ENCODE measurements at regions not wholly inside any gene's neighbourhood (a gene's known extent, or its start where the extent isn't known, plus 50 kb on each side); places are given as distances from the start of the nearest gene placed in this dataset.

GRCh38 chr6:145453376-145453775 is 281.9 kb downstream of the EPM2A start:
- H2BK20ac ChIP-seq (ENCODE audit: low read depth, low read length, poor library complexity, severe bottlenecking): no peak overlapping the region
- H3K27ac Mint-ChIP-seq: no peak overlapping the region
- H3K9ac ChIP-seq (ENCODE audit: extremely low read depth, insufficient read length, low read length): no peak overlapping the region
- no peaks in the 10 kb centered on the region for H3K36me3 Mint-ChIP-seq (ENCODE audit: insufficient read depth in 1 of 3, low read depth in 3 of 3)
- no peak overlapping the region for H4K91ac ChIP-seq (ENCODE audit: insufficient read length, low read depth, low read length)
- H2BK5ac ChIP-seq (ENCODE audit: insufficient read length, low read length): no peak overlapping the region
- H4K8ac ChIP-seq (replicated peaks; ENCODE audit: insufficient read length, low read depth, low read length): no peak overlapping the region
- H4K5ac ChIP-seq (ENCODE audit: insufficient read length, low read depth, low read length): no peak overlapping the region
- no peak overlapping the region for H3K4me2 ChIP-seq (ENCODE audit: insufficient read depth, insufficient read length, low read length)
- H3K4ac ChIP-seq (ENCODE audit: low read depth, low read length): no peak overlapping the region
- DNase-seq: no peak
- no peaks in the 10 kb centered on the region for H3K27me3 Mint-ChIP-seq (ENCODE audit: low read depth)
- TF ChIP-seq CTCF (conservative IDR thresholded peaks at IDR 0.05): peak; percentile 54
- no peak overlapping the region for H2AFZ ChIP-seq (ENCODE audit: low read length)
- H3K9me3 Mint-ChIP-seq: no peaks in the 10 kb centered on the region
- H3K79me2 ChIP-seq (ENCODE audit: insufficient read depth, low read length): no peaks in the 10 kb centered on the region
- no peaks in the 10 kb centered on the region for H4K20me1 ChIP-seq (ENCODE audit: control insufficient read depth, insufficient read depth, insufficient read length)
- no peaks in the 10 kb centered on the region for H3K79me1 ChIP-seq (ENCODE audit: insufficient read depth, low read depth, low read length, poor library complexity, severe bottlenecking)
- no peaks in the 10 kb centered on the region for H3K27me3 ChIP-seq (ENCODE audit: insufficient read depth, low read length)
- H3K9me3 ChIP-seq (ENCODE audit: control insufficient read depth, low read depth, low read length): no peaks in the 10 kb centered on the region
- H2BK12ac ChIP-seq (ENCODE audit: insufficient read length, low read depth, low read length): no peak overlapping the region
- H3K18ac ChIP-seq (ENCODE audit: insufficient read length, low read depth, low read length): no peak overlapping the region
- no peak overlapping the region for H3T11ph ChIP-seq (ENCODE audit: low read length)
- H3K4me1 ChIP-seq (ENCODE audit: insufficient read depth, low read length): no peaks in the 10 kb centered on the region
- peaks cover 3% of the 10 kb centered on the region in 2 experiments; a peak in 1 of 4 replicates for H3K4me1 Mint-ChIP-seq
- no peak overlapping the region for H3K56ac ChIP-seq (ENCODE audit: insufficient read length, low read depth, low read length)
- H3K27ac ChIP-seq (ENCODE audit: insufficient read length, low read depth, low read length): no peak overlapping the region
- no peak overlapping the region for H2BK15ac ChIP-seq (ENCODE audit: low read depth, low read length)
- no peak overlapping the region for H3K14ac ChIP-seq (ENCODE audit: insufficient read depth, low read length)
- H3K23ac ChIP-seq (ENCODE audit: insufficient read length, low read depth, low read length): no peak overlapping the region
- no peak overlapping the region for H2AK5ac ChIP-seq (ENCODE audit: insufficient read length, low read length)
- no peak overlapping the region for H3K4me3 Mint-ChIP-seq
- no peak overlapping the region for H2BK120ac ChIP-seq (ENCODE audit: low read depth, low read length, poor library complexity, severe bottlenecking)
- no peaks in the 10 kb centered on the region for H3K23me2 ChIP-seq (ENCODE audit: insufficient read length, low read depth, low read length, poor library complexity, severe bottlenecking)

Measured in H9 (cell line).